Cerebellar nuclear complex (tissue), 1 donor: ENCODE measurements at regions not wholly inside any gene's neighbourhood (a gene's known extent, or its start where the extent isn't known, plus 50 kb on each side); places are given as distances from the start of the nearest gene placed in this dataset.
"Not testable (repeated sequence)": the region's sequence is repeated elsewhere in the genome, so short reads cannot be mapped to it uniquely, and the experiment has no call there.

ENCODE experiments used
- DNase-seq, 2 experiments: peaks; one replicate each; lab custom pipeline; 2025; lab: John Stamatoyannopoulos, UW

GRCh38 chr4:94152466-94152865 lies 55.2 kb upstream of the SMARCAD1 start:
- DNase-seq: no peak

GRCh38 chr4:94155404-94155803 lies 52.3 kb upstream of the SMARCAD1 start:
- DNase-seq: not testable (repeated sequence)

GRCh38 chr4:94156826-94157225 lies 50.8 kb upstream of the SMARCAD1 start:
- DNase-seq: no peak
